Cardiac muscle cell (in vitro differentiated cells and primary cell): ENCODE measurements at regions not wholly inside any gene's neighbourhood (a gene's known extent, or its start where the extent isn't known, plus 50 kb on each side); places are given as distances from the start of the nearest gene placed in this dataset.
A peak's percentile ranks its signal among the peaks of the same experiment; 100 is the strongest.

ENCODE experiments used
- DNase-seq, 2 donors: peaks; one replicate each; pipeline versions ENCODE4 v3.0.0 to v3.0.0-alpha.2; 2010 to 2017; ENCODE audit warnings: low read depth in 1 of 2, low spot score in 1 of 2
- H3K27ac ChIP-seq: fragments of 200-600 bp; sonication (generic); 2 replicates; pipeline ENCODE4 v1.5.1; 2016
- H3K27me3 ChIP-seq: fragments of 200-600 bp; sonication (generic); 2 replicates; pipeline ENCODE4 v1.6.0; 2016; ENCODE audit warnings: control low read depth
- H3K36me3 ChIP-seq: fragments of 200-600 bp; sonication (generic); 2 replicates; pipeline ENCODE4 v1.5.1; 2016; ENCODE audit warnings: control low read depth
- H3K4me1 ChIP-seq: fragments of 200-600 bp; sonication (generic); 2 replicates; pipeline ENCODE4 v1.8.1; 2017; ENCODE audit warnings: low read depth, mild to moderate bottlenecking, mixed run types
- H3K4me3 ChIP-seq: fragments of 200-600 bp; sonication (generic); 2 replicates; pipeline ENCODE4 v1.5.1; 2016; ENCODE audit warnings: mild to moderate bottlenecking
- H3K9me3 ChIP-seq: fragments of 200-600 bp; sonication (generic); 2 replicates; pipeline ENCODE4 v1.5.1; 2017; ENCODE audit warnings: low read depth, mild to moderate bottlenecking, control low read depth
- CTCF ChIP-seq: IDR thresholded peaks from 2 replicates; pipeline ENCODE4 v1.5.1; 2012; ENCODE audit warnings: low read depth, mild to moderate bottlenecking, low read length

- no peak for DNase-seq
- Histone ChIP-seq H3K36me3 (no peaks in the 10 kb centered on the region), H3K27me3 (no peaks in the 10 kb centered on the region), H3K4me3 (no peak overlapping the region), H3K27ac (no peak overlapping the region), H3K9me3 (no peaks in the 10 kb centered on the region), H3K4me1 (peaks cover 10% of the 10 kb centered on the region)
- no peak for TF ChIP-seq CTCF
These were observed 125.9 kb upstream of the MAP1LC3B2 start for GRCh38 chr12:116433249-116433648.

GRCh38 chr12:116434155-116435011 lies 124.8 kb upstream of the MAP1LC3B2 start:
- H3K27ac ChIP-seq = peak overlapping the region; percentile 8
- H3K4me3 ChIP-seq = no peak overlapping the region
- H3K4me1 ChIP-seq = peaks cover 10% of the 10 kb centered on the region
- H3K36me3 ChIP-seq = no peaks in the 10 kb centered on the region
- H3K9me3 ChIP-seq = no peaks in the 10 kb centered on the region
- no peak for TF ChIP-seq CTCF
- peak; percentile 89 to 95 for DNase-seq
- no peaks in the 10 kb centered on the region for H3K27me3 ChIP-seq

GRCh38 chr12:116435984-116436383 lies 123.2 kb upstream of the MAP1LC3B2 start:
- no peaks in the 10 kb centered on the region for H3K9me3 ChIP-seq
- no peaks in the 10 kb centered on the region for H3K27me3 ChIP-seq
- H3K4me1 ChIP-seq = peaks cover 10% of the 10 kb centered on the region
- no peak for TF ChIP-seq CTCF
- no peaks in the 10 kb centered on the region for H3K36me3 ChIP-seq
- no peak overlapping the region for H3K27ac ChIP-seq
- no peak for DNase-seq
- no peak overlapping the region for H3K4me3 ChIP-seq

GRCh38 chr12:116436561-116437249 lies 122.5 kb upstream of the MAP1LC3B2 start:
- H3K4me3 ChIP-seq = no peak overlapping the region
- H3K36me3 ChIP-seq = no peaks in the 10 kb centered on the region
- no peaks in the 10 kb centered on the region for H3K27me3 ChIP-seq
- peaks cover 10% of the 10 kb centered on the region for H3K4me1 ChIP-seq
- DNase-seq = no peak
- no peak for TF ChIP-seq CTCF
- no peak overlapping the region for H3K27ac ChIP-seq
- no peaks in the 10 kb centered on the region for H3K9me3 ChIP-seq

GRCh38 chr12:116441292-116441691 lies 117.9 kb upstream of the MAP1LC3B2 start:
- Histone ChIP-seq H3K9me3 (no peaks in the 10 kb centered on the region), H3K4me1 (no peaks in the 10 kb centered on the region), H3K27ac (no peak overlapping the region), H3K27me3 (no peaks in the 10 kb centered on the region), H3K36me3 (no peaks in the 10 kb centered on the region), H3K4me3 (no peak overlapping the region)
- no peak for DNase-seq
- no peak for TF ChIP-seq CTCF
